GM10266 (cell line): ENCODE measurements at regions not wholly inside any gene's neighbourhood (a gene's known extent, or its start where the extent isn't known, plus 50 kb on each side); places are given as distances from the start of the nearest gene placed in this dataset.

Source experiments
- DNase-seq: peaks from one replicate; pipeline ENCODE4 v3.0.0; 2012; ENCODE audit errors: extremely low spot score
- CTCF ChIP-seq: IDR thresholded peaks from 2 replicates; pipeline ENCODE4 v1.5.1; 2012; ENCODE audit warnings: mild to moderate bottlenecking, low read depth; ENCODE audit not compliant: control insufficient read depth, insufficient read depth; ENCODE audit errors: missing control alignments

DNA sequence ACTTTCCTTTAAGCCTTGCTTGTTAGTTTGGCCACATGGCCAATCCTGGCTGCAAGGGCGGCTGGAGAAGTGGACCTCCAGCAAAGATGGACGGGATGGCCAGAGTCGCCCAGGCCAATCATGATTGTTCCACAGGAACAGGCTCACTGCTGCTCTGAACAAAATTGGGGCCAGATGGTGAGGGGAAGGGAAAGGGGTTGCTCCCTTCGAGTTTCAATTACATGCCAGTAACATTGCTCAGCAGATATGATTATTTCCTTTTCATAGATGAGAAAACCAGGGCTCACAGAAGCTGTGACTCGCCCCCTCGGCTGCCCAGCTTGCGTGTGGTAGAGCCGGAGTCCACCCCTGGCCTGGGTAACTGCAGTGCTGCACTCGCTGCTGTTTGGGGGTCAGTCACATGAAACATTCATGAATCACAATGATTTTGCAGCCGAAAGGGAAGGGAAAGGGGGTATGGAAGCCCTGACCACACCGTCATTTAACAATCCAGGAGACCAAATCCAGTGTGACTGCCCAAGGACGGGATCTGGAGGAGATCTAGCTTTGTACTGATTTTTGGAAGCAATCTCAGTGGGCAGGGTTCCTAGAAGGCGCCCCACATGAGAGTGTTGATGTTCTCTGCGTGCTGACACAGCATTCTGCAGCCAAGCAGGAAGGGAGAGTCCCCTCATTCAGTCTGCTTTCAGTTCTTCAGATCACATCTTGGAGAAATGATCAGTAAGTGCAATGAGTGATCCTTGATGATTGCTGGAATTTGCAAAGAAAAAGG, 77.3 kb upstream of the MSX1 start:
- no peak for TF ChIP-seq CTCF
- no peak for DNase-seq

GRCh38 chr4:4780729-4781244, 78.7 kb upstream of the MSX1 start:
- DNase-seq = no peak
- no peak for TF ChIP-seq CTCF

GRCh38 chr4:4779486-4779885, 80.0 kb upstream of the MSX1 start:
- no peak for DNase-seq

DNA sequence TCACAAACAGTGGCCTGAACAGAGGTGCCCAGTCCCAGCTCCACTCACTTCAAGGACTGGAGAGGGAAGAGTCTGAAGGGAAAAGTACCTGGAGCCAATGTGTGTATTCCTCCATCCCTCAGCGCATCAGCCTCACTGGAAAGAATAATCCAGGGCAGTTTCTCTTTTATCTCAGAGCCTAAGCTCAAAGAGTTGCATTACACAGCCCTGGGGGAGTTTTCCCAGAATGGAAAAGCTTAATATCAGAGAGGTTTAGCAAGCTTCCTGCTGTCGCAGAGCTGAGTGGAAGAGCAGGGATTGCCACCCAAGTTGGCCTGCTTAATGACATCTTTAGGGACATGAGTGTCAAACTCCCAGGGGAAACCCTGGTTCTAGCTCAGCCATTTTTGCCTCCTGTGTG, 80.4 kb upstream of the MSX1 start:
- no peak for TF ChIP-seq CTCF
- no peak for DNase-seq

More at GRCh38 chr4:4779486-4779885, 80.0 kb upstream of the MSX1 start:
- no peak for TF ChIP-seq CTCF

GRCh38 chr4:4778554-4778953, 80.9 kb upstream of the MSX1 start:
- no peak for DNase-seq
- TF ChIP-seq CTCF = no peak

DNA sequence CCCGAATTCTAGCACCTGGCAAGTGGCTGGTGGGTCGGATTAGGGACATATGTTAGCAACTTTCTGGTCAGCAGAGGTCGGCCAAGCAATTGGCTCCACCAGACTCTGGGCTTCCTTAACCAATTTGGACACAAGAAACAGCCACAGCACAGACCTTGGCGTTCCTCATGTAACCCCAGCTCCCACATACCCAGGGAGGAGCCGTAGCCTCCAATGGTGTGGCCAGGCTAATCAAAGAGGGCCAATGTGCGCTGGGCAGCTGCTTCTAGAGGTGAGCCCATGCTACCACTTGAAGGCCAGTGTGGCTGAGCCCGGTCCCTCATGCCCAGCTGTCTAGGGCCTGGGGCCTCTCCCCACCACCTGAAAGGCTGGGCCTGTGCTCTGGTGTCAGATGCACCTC, 82.5 kb upstream of the MSX1 start:
- no peak for DNase-seq
- TF ChIP-seq CTCF = no peak

GRCh38 chr4:4776335-4776734, 83.1 kb upstream of the MSX1 start:
- no peak for DNase-seq
- TF ChIP-seq CTCF = no peak
